ENCODE measurements at regions not wholly inside any gene's neighbourhood (a gene's known extent, or its start where the extent isn't known, plus 50 kb on each side); places are given as distances from the start of the nearest gene placed in this dataset.

- no peaks in the 10 kb centered on the region for H3K4me1 ChIP-seq
- H3K9me3 ChIP-seq = no peaks in the 10 kb centered on the region
- no peak overlapping the region for H3K4me3 ChIP-seq
- in situ Hi-C loops (cut with MboI; ENCODE audit: low sequenced_read_pairs) = no loop called here
- DNase-seq (ENCODE audit: low spot score in 2 of 2) = no peak
- H3K27me3 ChIP-seq (ENCODE audit: low read depth) = no peaks in the 10 kb centered on the region
- H3K36me3 ChIP-seq (replicated peaks) = no peaks in the 10 kb centered on the region
Observed at GRCh38 chr9:111233963-111234362, 96.1 kb downstream of the OR2K2 start.

DNA sequence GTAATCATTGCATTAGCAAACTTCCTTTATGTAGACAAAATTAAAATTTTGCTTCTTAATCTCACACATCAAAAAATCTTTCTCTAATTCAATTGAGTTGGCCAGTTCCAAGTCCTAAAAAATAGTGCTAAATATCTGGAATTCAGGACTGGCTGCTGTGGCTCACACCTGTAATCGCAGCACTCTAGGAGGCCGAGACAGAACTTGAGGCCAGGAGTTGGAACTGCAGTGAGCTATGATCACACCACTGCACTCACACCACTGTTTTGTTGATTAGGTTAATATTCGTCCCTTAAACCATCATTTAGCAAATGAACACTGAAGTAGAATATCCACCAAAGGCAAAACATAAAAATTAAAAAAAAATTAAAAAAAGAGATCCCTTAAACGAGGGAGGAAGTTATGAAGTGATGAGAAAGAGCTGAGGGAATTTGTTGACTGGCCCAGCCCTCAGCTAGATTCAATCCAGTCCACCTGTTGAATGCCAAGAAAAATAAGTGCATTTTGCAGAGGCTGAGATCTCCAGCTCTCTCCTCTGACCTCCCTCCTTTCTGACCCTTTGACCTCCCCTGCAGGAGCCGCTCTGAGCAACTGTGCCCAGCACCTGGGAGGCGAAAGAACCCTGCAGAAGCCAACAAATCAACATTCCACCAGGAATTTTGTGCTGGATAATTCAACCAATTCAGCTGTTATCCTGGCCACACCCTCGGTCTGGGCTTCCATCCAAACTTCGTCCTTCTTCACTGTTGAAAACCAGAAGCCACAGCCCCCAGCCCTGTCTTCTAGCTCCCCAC lies 96.8 kb downstream of the OR2K2 start:
- in situ Hi-C loops (cut with MboI; ENCODE audit: low sequenced_read_pairs) = no loop called here
- Histone ChIP-seq H3K4me1 (no peaks in the 10 kb centered on the region), H3K27me3 (ENCODE audit: low read depth) (no peaks in the 10 kb centered on the region), H3K9me3 (no peaks in the 10 kb centered on the region), H3K4me3 (no peak overlapping the region), H3K36me3 (replicated peaks) (no peaks in the 10 kb centered on the region)
- DNase-seq (ENCODE audit: low spot score in 2 of 2) = no peak

- no peak for DNase-seq (ENCODE audit: low spot score in 2 of 2)
- Histone ChIP-seq H3K4me1 (no peaks in the 10 kb centered on the region), H3K4me3 (no peak overlapping the region), H3K9me3 (no peaks in the 10 kb centered on the region), H3K36me3 (replicated peaks) (no peaks in the 10 kb centered on the region), H3K27me3 (ENCODE audit: low read depth) (no peaks in the 10 kb centered on the region)
- in situ Hi-C loops (cut with MboI; ENCODE audit: low sequenced_read_pairs) = no loop called here
Observed at GRCh38 chr9:111231801-111232580, 98.0 kb downstream of the OR2K2 start.

GRCh38 chr9:111222757-111223156 lies 107.3 kb downstream of the OR2K2 start:
- no peak for DNase-seq (ENCODE audit: low spot score in 2 of 2)
- in situ Hi-C loops (cut with MboI; ENCODE audit: low sequenced_read_pairs) = no loop called here

GRCh38 chr9:111212874-111213273 lies 117.2 kb downstream of the OR2K2 start:
- no peaks in the 10 kb centered on the region for H3K4me1 ChIP-seq
- no peaks in the 10 kb centered on the region for H3K9me3 ChIP-seq
- H3K36me3 ChIP-seq (replicated peaks) = no peaks in the 10 kb centered on the region
- no peak for DNase-seq (ENCODE audit: low spot score in 2 of 2)
- no peaks in the 10 kb centered on the region for H3K27me3 ChIP-seq (ENCODE audit: low read depth)
- in situ Hi-C loops (cut with MboI; ENCODE audit: low sequenced_read_pairs) = no loop called here
- no peak overlapping the region for H3K4me3 ChIP-seq

More at GRCh38 chr9:111222757-111223156, 107.3 kb downstream of the OR2K2 start:
- no peaks in the 10 kb centered on the region for H3K36me3 ChIP-seq (replicated peaks)
- no peaks in the 10 kb centered on the region for H3K27me3 ChIP-seq (ENCODE audit: low read depth)
- H3K4me3 ChIP-seq = no peak overlapping the region
- no peaks in the 10 kb centered on the region for H3K4me1 ChIP-seq
- no peaks in the 10 kb centered on the region for H3K9me3 ChIP-seq

- no peaks in the 10 kb centered on the region for H3K4me1 ChIP-seq
- in situ Hi-C loops (cut with MboI; ENCODE audit: low sequenced_read_pairs) = no loop called here
- H3K4me3 ChIP-seq = no peak overlapping the region
- H3K36me3 ChIP-seq (replicated peaks) = no peaks in the 10 kb centered on the region
- H3K27me3 ChIP-seq (ENCODE audit: low read depth) = no peaks in the 10 kb centered on the region
- DNase-seq (ENCODE audit: low spot score in 2 of 2) = no peak
- H3K9me3 ChIP-seq = no peaks in the 10 kb centered on the region
Observed at GRCh38 chr9:111198936-111199335, 131.1 kb downstream of the OR2K2 start.

DNA sequence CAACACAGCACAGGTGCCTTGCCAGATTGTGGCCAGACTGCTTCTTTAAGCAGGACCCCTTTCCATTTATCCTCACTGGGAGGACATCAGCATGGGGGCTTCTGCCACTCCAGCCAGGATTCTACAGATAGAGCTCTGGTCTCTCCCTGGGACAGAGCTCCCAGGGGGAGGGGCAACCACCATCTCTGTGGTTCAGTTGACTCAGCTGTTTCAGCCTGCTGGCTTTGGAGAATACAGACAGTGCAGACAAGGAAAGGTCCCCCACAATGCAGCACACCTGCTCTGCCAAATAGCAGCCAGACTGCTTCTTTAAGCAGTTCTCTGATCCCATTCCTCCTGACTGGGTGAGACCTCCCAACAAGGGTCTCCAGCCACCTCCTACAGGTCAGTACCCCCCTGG lies 132.8 kb downstream of the OR2K2 start:
- no peaks in the 10 kb centered on the region for H3K4me1 ChIP-seq
- H3K27me3 ChIP-seq (ENCODE audit: low read depth) = no peaks in the 10 kb centered on the region
- DNase-seq (ENCODE audit: low spot score in 2 of 2) = no peak
- H3K36me3 ChIP-seq (replicated peaks) = no peaks in the 10 kb centered on the region
- in situ Hi-C loops (cut with MboI; ENCODE audit: low sequenced_read_pairs) = no loop called here
- H3K4me3 ChIP-seq = no peak overlapping the region
- H3K9me3 ChIP-seq = no peaks in the 10 kb centered on the region

DNA sequence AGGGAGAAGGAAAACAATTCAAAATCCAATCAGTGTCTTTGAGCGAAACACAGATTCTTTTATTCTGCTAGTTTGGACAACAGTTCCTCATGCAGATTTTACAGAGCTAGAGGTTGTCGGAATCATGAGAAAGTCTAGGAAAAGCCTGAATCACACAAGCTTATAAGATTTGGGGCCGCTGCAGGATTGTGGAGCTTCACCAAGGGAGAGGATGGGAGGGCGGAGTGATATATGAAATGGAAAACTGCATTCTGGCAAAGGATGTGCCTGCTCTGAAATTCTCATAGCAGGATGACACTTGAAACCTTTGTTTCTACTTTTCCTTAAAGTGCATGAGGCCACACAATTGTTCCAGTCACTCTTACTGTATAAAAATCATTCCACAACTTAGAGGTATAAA lies 134.3 kb downstream of the OR2K2 start:
- H3K4me3 ChIP-seq = no peak overlapping the region
- in situ Hi-C loops (cut with MboI; ENCODE audit: low sequenced_read_pairs) = no loop called here
- no peak for DNase-seq (ENCODE audit: low spot score in 2 of 2)
- H3K4me1 ChIP-seq = no peaks in the 10 kb centered on the region
- H3K36me3 ChIP-seq (replicated peaks) = no peaks in the 10 kb centered on the region
- H3K9me3 ChIP-seq = no peaks in the 10 kb centered on the region
- no peaks in the 10 kb centered on the region for H3K27me3 ChIP-seq (ENCODE audit: low read depth)

- Histone ChIP-seq H3K27me3 (ENCODE audit: low read depth) (no peaks in the 10 kb centered on the region), H3K4me3 (no peak overlapping the region), H3K36me3 (replicated peaks) (no peaks in the 10 kb centered on the region), H3K4me1 (no peaks in the 10 kb centered on the region), H3K9me3 (no peaks in the 10 kb centered on the region)
- in situ Hi-C loops (cut with MboI; ENCODE audit: low sequenced_read_pairs) = no loop called here
- DNase-seq (ENCODE audit: low spot score in 2 of 2) = no peak
Observed at GRCh38 chr9:111193095-111193494, 136.9 kb downstream of the OR2K2 start.

DNA sequence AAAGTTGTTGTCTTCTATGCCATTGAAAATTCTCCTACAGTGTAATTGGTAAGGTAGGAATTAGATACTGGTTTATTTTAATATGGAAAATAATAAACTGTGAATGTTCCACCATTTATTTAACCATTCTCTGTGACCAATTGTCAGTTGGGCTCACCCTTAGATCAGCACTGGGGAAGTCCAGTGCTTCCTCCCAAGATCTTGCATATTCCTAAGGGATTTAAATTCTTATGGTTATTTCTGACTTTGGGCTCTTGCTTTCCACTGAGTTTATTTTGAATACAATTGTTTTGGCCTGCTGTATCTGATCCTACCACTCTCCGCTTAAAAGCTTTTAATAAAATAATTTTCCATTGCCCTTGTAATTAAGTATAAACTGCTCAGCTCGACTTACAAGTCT lies 137.4 kb downstream of the OR2K2 start:
- no peaks in the 10 kb centered on the region for H3K9me3 ChIP-seq
- DNase-seq (ENCODE audit: low spot score in 2 of 2) = no peak
- no peaks in the 10 kb centered on the region for H3K27me3 ChIP-seq (ENCODE audit: low read depth)
- no peaks in the 10 kb centered on the region for H3K4me1 ChIP-seq
- H3K4me3 ChIP-seq = no peak overlapping the region
- no peaks in the 10 kb centered on the region for H3K36me3 ChIP-seq (replicated peaks)
- in situ Hi-C loops (cut with MboI; ENCODE audit: low sequenced_read_pairs) = no loop called here

- no peaks in the 10 kb centered on the region for H3K36me3 ChIP-seq (replicated peaks)
- no peaks in the 10 kb centered on the region for H3K9me3 ChIP-seq
- no peak overlapping the region for H3K4me3 ChIP-seq
- H3K4me1 ChIP-seq = no peaks in the 10 kb centered on the region
- no peak for DNase-seq (ENCODE audit: low spot score in 2 of 2)
- no peaks in the 10 kb centered on the region for H3K27me3 ChIP-seq (ENCODE audit: low read depth)
- in situ Hi-C loops (cut with MboI; ENCODE audit: low sequenced_read_pairs) = no loop called here
Observed at GRCh38 chr9:111190347-111190746, 139.7 kb downstream of the OR2K2 start.

- H3K9me3 ChIP-seq = no peaks in the 10 kb centered on the region
- in situ Hi-C loops (cut with MboI; ENCODE audit: low sequenced_read_pairs) = no loop called here
- no peaks in the 10 kb centered on the region for H3K4me1 ChIP-seq
- no peaks in the 10 kb centered on the region for H3K36me3 ChIP-seq (replicated peaks)
- no peak for DNase-seq (ENCODE audit: low spot score in 2 of 2)
- no peak overlapping the region for H3K4me3 ChIP-seq
- H3K27me3 ChIP-seq (ENCODE audit: low read depth) = no peaks in the 10 kb centered on the region
Observed at GRCh38 chr9:111187376-111187775, 142.6 kb downstream of the OR2K2 start.

GRCh38 chr9:111186021-111186530 lies 143.9 kb downstream of the OR2K2 start:
- H3K4me1 ChIP-seq = no peaks in the 10 kb centered on the region
- in situ Hi-C loops (cut with MboI; ENCODE audit: low sequenced_read_pairs) = no loop called here
- no peaks in the 10 kb centered on the region for H3K36me3 ChIP-seq (replicated peaks)
- H3K27me3 ChIP-seq (ENCODE audit: low read depth) = no peaks in the 10 kb centered on the region
- no peak overlapping the region for H3K4me3 ChIP-seq
- H3K9me3 ChIP-seq = no peaks in the 10 kb centered on the region
- DNase-seq (ENCODE audit: low spot score in 2 of 2) = no peak

GRCh38 chr9:111180811-111181210 lies 142.5 kb upstream of the LPAR1 start:
- in situ Hi-C loops (cut with MboI; ENCODE audit: low sequenced_read_pairs) = no loop called here
- no peaks in the 10 kb centered on the region for H3K9me3 ChIP-seq

More at GRCh38 chr9:111180811-111181210, 142.5 kb upstream of the LPAR1 start:
- no peak for DNase-seq (ENCODE audit: low spot score in 2 of 2)
- Histone ChIP-seq H3K27me3 (ENCODE audit: low read depth) (no peaks in the 10 kb centered on the region), H3K4me3 (no peak overlapping the region), H3K36me3 (replicated peaks) (no peaks in the 10 kb centered on the region), H3K4me1 (no peaks in the 10 kb centered on the region)

Measured in HAP-1 (cell line).